Gastroesophageal sphincter (tissue), 3 donors: ENCODE measurements at regions not wholly inside any gene's neighbourhood (a gene's known extent, or its start where the extent isn't known, plus 50 kb on each side); places are given as distances from the start of the nearest gene placed in this dataset.

Experiments
- CTCF ChIP-seq, 4 experiments: fragments of 200-600 bp in 2 of 4; fragments of 450-650 bp in 2 of 4; sonication (generic) in 1 of 4; IDR thresholded peaks; one replicate each; pipeline ENCODE4 v1.5.1; 2017 to 2019; ENCODE audit warnings: antibody characterized with exemption in 4 of 4, mild to moderate bottlenecking in 2 of 4, moderate library complexity in 2 of 4
- POLR2A ChIP-seq, 2 donors: fragments of 450-650 bp; IDR thresholded peaks; one replicate each; pipeline ENCODE4 v1.6.1; 2017; ENCODE audit warnings: antibody characterized with exemption in 2 of 2, mild to moderate bottlenecking in 2 of 2, moderate library complexity in 1 of 2
- POLR2AphosphoS5 ChIP-seq: sonication (generic); formaldehyde crosslinking; IDR thresholded peaks from one replicate; pipeline ENCODE4 v1.6.1; 2017; ENCODE audit warnings: antibody characterized with exemption

GRCh38 chr15:97156739-97157265, 803.7 kb upstream of the ARRDC4 start:
- TF ChIP-seq CTCF (IDR thresholded peaks at IDR 0.05) (no peak), POLR2A (IDR thresholded peaks at IDR 0.05) (no peak), POLR2AphosphoS5 (no peak)
